HCT116 (cell line): ENCODE measurements at regions not wholly inside any gene's neighbourhood (a gene's known extent, or its start where the extent isn't known, plus 50 kb on each side); places are given as distances from the start of the nearest gene placed in this dataset.

Experiments
- ATAC-seq: fragments of 200-7000 bp; cut with Tn5 transposase; 2 replicates; pipeline ENCODE4 v1.9.1; 2020; ENCODE audit warnings: mild to moderate bottlenecking, moderate library complexity
- BruUV-seq: library from RNA; stranded (reverse); fragments of 400-500 nt; replicated peaks from 2 replicates; lab custom pipeline; 2021; lab: Mats Ljungman, UMichigan
- CTCF ChIA-PET: fragments of 300-600 bp; sonication (Branson Sonifier 250); formaldehyde crosslinking; loops from one replicate; lab custom pipeline; 2021; ENCODE audit warnings: antibody characterized with exemption; lab: Charles Lee
- POLR2A ChIA-PET: fragments of 300-600, 350-600 bp; sonication (Branson Sonifier 250); formaldehyde crosslinking; loops from one replicate; lab custom pipeline; 2021; ENCODE audit warnings: antibody characterized with exemption; lab: Charles Lee
- RAD21 ChIA-PET, 2 experiments: fragments of 300-600 bp; sonication (Branson Sonifier 250); formaldehyde crosslinking; loops; one replicate each; lab custom pipeline; 2023; ENCODE audit warnings: low total read pairs in 2 of 2; ENCODE audit not compliant: uncharacterized antibody in 2 of 2, unreplicated experiment in 2 of 2, low non-redundant PET in 1 of 2; lab: Charles Lee
- DNase-seq: peaks from one replicate; pipeline ENCODE4 v3.0.0-alpha.2; 2010; ENCODE audit warnings: low read depth, low spot score
- H2AFZ ChIP-seq: fragments of 200-600 bp; shearing (Covaris generic), sonication (generic); 2 replicates; pipeline ENCODE4 v1.6.1; 2017; ENCODE audit warnings: low read depth, mixed run types, mixed read lengths, antibody characterized with exemption, low read length; ENCODE audit not compliant: poor library complexity, severe bottlenecking
- H3K27ac ChIP-seq: 2 replicates; pipeline ENCODE4 v1.5.1; 2012; ENCODE audit warnings: low read depth, low read length
- H3K27me3 ChIP-seq: fragments of 200-600 bp; sonication (generic); 2 replicates; pipeline ENCODE4 v1.6.1; 2016; ENCODE audit warnings: mixed run types, low read length, mixed read lengths; ENCODE audit not compliant: insufficient read depth
- H3K36me3 ChIP-seq, 2 experiments: fragments of 200-500 bp in 1 of 2; fragments of 200-600 bp in 1 of 2; sonication (Bioruptor generic) in 1 of 2; sonication (generic) in 1 of 2; 2 replicates each; pipeline versions ENCODE4 v1.5.1 to v1.6.1; 2014 to 2016; ENCODE audit warnings: low read length in 2 of 2, inconsistent platforms in 1 of 2, mixed read lengths in 1 of 2, mixed run types in 1 of 2; ENCODE audit not compliant: insufficient read depth in 2 of 2, control insufficient read depth in 1 of 2
- H3K4me1 ChIP-seq, 2 experiments: fragments of 200-600 bp in 1 of 2; sonication (generic) in 1 of 2; 2 replicates each; pipeline versions ENCODE4 v1.5.1 to v1.6.1; 2012 to 2017; ENCODE audit warnings: low read length in 2 of 2, inconsistent platforms in 1 of 2, mild to moderate bottlenecking in 1 of 2, mixed read lengths in 1 of 2, mixed run types in 1 of 2, moderate library complexity in 1 of 2; ENCODE audit not compliant: insufficient read depth in 2 of 2, control insufficient read depth in 1 of 2
- H3K4me2 ChIP-seq: fragments of 200-600 bp; sonication (generic); 2 replicates; pipeline ENCODE4 v1.6.1; 2017; ENCODE audit warnings: mixed run types, low read length, mixed read lengths
- H3K4me3 ChIP-seq, 2 experiments: fragments of 200-600 bp in 1 of 2; sonication (generic) in 1 of 2; replicated peaks in 1 of 2; 2 replicates each; pipeline ENCODE4 v1.5.1; 2011 to 2016; ENCODE audit warnings: low read length in 2 of 2, control low read depth in 1 of 2, low read depth in 1 of 2, mild to moderate bottlenecking in 1 of 2, mixed read lengths in 1 of 2, mixed run types in 1 of 2
- H3K79me2 ChIP-seq: fragments of 200-600 bp; sonication (generic); 2 replicates; pipeline ENCODE4 v1.6.1; 2017; ENCODE audit warnings: mild to moderate bottlenecking, mixed run types, low read length, moderate library complexity, mixed read lengths; ENCODE audit not compliant: insufficient read depth
- H3K9ac ChIP-seq: fragments of 200-600 bp; sonication (generic); 2 replicates; pipeline ENCODE4 v1.6.1; 2016; ENCODE audit warnings: low read length, mixed read lengths
- H3K9me2 ChIP-seq: fragments of 200-600 bp; sonication (generic), shearing (Covaris generic); 2 replicates; pipeline ENCODE4 v1.6.1; 2017; ENCODE audit warnings: mixed run types, mild to moderate bottlenecking, moderate library complexity; ENCODE audit not compliant: insufficient read depth
- H3K9me3 ChIP-seq, 2 experiments: fragments of 200-500 bp in 1 of 2; fragments of 200-600 bp in 1 of 2; sonication (Bioruptor generic) in 1 of 2; sonication (generic) in 1 of 2; 2 replicates each; pipeline ENCODE4 v1.6.1; 2014 to 2017; ENCODE audit warnings: low read length in 2 of 2, mixed read lengths in 2 of 2, inconsistent platforms in 1 of 2, low read depth in 1 of 2, mild to moderate bottlenecking in 1 of 2, mixed run types in 1 of 2, moderate library complexity in 1 of 2; ENCODE audit not compliant: control insufficient read depth in 1 of 2, insufficient read depth in 1 of 2
- H4K20me1 ChIP-seq: fragments of 200-600 bp; sonication (generic), shearing (Covaris generic); 2 replicates; pipeline ENCODE4 v1.6.1; 2017; ENCODE audit warnings: mixed run types, mild to moderate bottlenecking, moderate library complexity; ENCODE audit not compliant: insufficient read depth
- CBX3 ChIP-seq: IDR thresholded peaks from 2 replicates; pipeline ENCODE4 v1.6.1; 2012; ENCODE audit warnings: low read depth
- CEBPB ChIP-seq: IDR thresholded peaks from 2 replicates; pipeline ENCODE4 v1.6.1; 2012; ENCODE audit warnings: low read depth
- EGR1 ChIP-seq: IDR thresholded peaks from 2 replicates; pipeline ENCODE4 v1.6.1; 2012; ENCODE audit warnings: low read depth
- ELF1 ChIP-seq: IDR thresholded peaks from 2 replicates; pipeline ENCODE4 v1.6.1; 2012; ENCODE audit warnings: low read depth, borderline replicate concordance
- EZH2 ChIP-seq: fragments of 200-600 bp; sonication (generic); IDR thresholded peaks from 2 replicates; pipeline ENCODE4 v1.6.1; 2017; ENCODE audit warnings: antibody characterized with exemption, mixed run types
- EZH2phosphoT487 ChIP-seq: fragments of 200-600 bp; IDR thresholded peaks from 2 replicates; pipeline ENCODE4 v1.6.1; 2018; ENCODE audit warnings: antibody characterized with exemption, borderline replicate concordance
- FOSL1 ChIP-seq: IDR thresholded peaks from 2 replicates; pipeline ENCODE4 v1.6.1; 2012; ENCODE audit warnings: low read depth
- POLR2A ChIP-seq: IDR thresholded peaks from 2 replicates; pipeline ENCODE4 v1.7.0; 2011; ENCODE audit warnings: borderline replicate concordance; ENCODE audit not compliant: insufficient read depth, insufficient read length; ENCODE audit errors: extremely low read depth
- POLR2AphosphoS5 ChIP-seq: IDR thresholded peaks from 2 replicates; pipeline ENCODE4 v1.6.1; 2011; ENCODE audit warnings: mild to moderate bottlenecking, low read depth, low read length, moderate library complexity
- RAD21 ChIP-seq: IDR thresholded peaks from 2 replicates; pipeline ENCODE4 v1.6.1; 2012; ENCODE audit warnings: low read depth, mild to moderate bottlenecking
- SIN3A ChIP-seq: IDR thresholded peaks from 2 replicates; pipeline ENCODE4 v1.6.1; 2012; ENCODE audit warnings: low read depth
- SP1 ChIP-seq: IDR thresholded peaks from 2 replicates; pipeline ENCODE4 v1.6.1; 2012; ENCODE audit warnings: low read depth
- SRF ChIP-seq: IDR thresholded peaks from 2 replicates; pipeline ENCODE4 v1.6.1; 2012; ENCODE audit warnings: low read depth
- YY1 ChIP-seq: IDR thresholded peaks from 2 replicates; pipeline ENCODE4 v1.6.1; 2011; ENCODE audit warnings: low read length, low read depth, moderate library complexity, mild to moderate bottlenecking; ENCODE audit not compliant: insufficient replicate concordance; ENCODE audit errors: extremely low read depth
- ZFX ChIP-seq: fragments of 450-650 bp; IDR thresholded peaks from 2 replicates; pipeline ENCODE4 v1.6.1; 2017
- ZNF274 ChIP-seq: fragments of 200-500 bp; sonication (Bioruptor generic); IDR thresholded peaks from 2 replicates; pipeline ENCODE4 v1.6.1; 2014; ENCODE audit warnings: mild to moderate bottlenecking, low read depth, low read length, inconsistent platforms
- intact Hi-C: fragments of 100-400 bp; cut with micrococcal nuclease; formaldehyde crosslinking; loops from 2 replicates; pipeline ENCODE4 v1.10.0; 2022
- TF ChIP-seq, protein P1 (sequence below): IDR thresholded peaks from 2 replicates; pipeline ENCODE4 v1.6.1; 2012
- TF ChIP-seq, protein P2 (sequence below): IDR thresholded peaks from 2 replicates; pipeline ENCODE4 v1.6.1; 2011; ENCODE audit warnings: mild to moderate bottlenecking, low read length, moderate library complexity; ENCODE audit not compliant: insufficient replicate concordance; ENCODE audit errors: extremely low read depth
- TF ChIP-seq, protein P3 (sequence below): IDR thresholded peaks from 2 replicates; pipeline ENCODE4 v1.6.1; 2012; ENCODE audit warnings: low read depth
- TF ChIP-seq, protein P4 (sequence below): IDR thresholded peaks from 2 replicates; pipeline ENCODE4 v1.6.1; 2012

DNA sequence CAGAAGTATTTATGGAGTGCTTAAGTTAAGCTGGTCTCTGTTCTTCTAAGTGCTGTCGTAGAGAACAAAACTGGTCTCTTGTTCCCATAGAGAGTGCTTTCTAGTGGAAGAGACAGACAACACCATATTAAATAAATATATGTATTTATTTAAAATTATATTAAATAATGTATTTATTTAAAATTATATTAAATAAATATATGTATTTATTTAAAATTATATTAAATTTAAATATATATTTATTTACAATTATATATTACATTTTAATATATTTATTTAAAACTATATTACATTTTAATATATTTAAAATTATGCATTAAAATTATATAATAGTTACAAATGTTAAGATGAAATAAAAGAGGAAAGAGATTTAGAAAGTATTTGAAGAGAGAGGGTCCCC is 175.5 kb upstream of the OLFM3 start:
- Histone ChIP-seq H3K36me3 (no peaks in the 10 kb centered on the region), H3K27ac (no peak overlapping the region), H3K9me3 (no peaks in the 10 kb centered on the region), H3K4me2 (no peak overlapping the region), H4K20me1 (no peaks in the 10 kb centered on the region), H3K9me2 (no peaks in the 10 kb centered on the region), H3K4me1 (no peaks in the 10 kb centered on the region), H3K27me3 (no peaks in the 10 kb centered on the region), H2AFZ (no peak overlapping the region), H3K79me2 (no peaks in the 10 kb centered on the region), H3K9ac (no peak overlapping the region), H3K4me3 (no peak overlapping the region)
- TF ChIP-seq ZNF274 (no peak), EGR1 (no peak), YY1 (no peak), SRF (no peak), RAD21 (no peak), CEBPB (no peak), SP1 (no peak), EZH2 (no peak), EZH2phosphoT487 (no peak), FOSL1 (no peak), ELF1 (no peak), POLR2A (no peak), CBX3 (no peak), POLR2AphosphoS5 (no peak), SIN3A (no peak), ZFX (no peak)
- TF ChIP-seq, protein P1, sequence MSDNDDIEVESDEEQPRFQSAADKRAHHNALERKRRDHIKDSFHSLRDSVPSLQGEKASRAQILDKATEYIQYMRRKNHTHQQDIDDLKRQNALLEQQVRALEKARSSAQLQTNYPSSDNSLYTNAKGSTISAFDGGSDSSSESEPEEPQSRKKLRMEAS, result no peak
- TF ChIP-seq, protein P2, sequence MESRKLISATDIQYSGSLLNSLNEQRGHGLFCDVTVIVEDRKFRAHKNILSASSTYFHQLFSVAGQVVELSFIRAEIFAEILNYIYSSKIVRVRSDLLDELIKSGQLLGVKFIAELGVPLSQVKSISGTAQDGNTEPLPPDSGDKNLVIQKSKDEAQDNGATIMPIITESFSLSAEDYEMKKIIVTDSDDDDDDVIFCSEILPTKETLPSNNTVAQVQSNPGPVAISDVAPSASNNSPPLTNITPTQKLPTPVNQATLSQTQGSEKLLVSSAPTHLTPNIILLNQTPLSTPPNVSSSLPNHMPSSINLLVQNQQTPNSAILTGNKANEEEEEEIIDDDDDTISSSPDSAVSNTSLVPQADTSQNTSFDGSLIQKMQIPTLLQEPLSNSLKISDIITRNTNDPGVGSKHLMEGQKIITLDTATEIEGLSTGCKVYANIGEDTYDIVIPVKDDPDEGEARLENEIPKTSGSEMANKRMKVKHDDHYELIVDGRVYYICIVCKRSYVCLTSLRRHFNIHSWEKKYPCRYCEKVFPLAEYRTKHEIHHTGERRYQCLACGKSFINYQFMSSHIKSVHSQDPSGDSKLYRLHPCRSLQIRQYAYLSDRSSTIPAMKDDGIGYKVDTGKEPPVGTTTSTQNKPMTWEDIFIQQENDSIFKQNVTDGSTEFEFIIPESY, result no peak
- TF ChIP-seq, protein P3, sequence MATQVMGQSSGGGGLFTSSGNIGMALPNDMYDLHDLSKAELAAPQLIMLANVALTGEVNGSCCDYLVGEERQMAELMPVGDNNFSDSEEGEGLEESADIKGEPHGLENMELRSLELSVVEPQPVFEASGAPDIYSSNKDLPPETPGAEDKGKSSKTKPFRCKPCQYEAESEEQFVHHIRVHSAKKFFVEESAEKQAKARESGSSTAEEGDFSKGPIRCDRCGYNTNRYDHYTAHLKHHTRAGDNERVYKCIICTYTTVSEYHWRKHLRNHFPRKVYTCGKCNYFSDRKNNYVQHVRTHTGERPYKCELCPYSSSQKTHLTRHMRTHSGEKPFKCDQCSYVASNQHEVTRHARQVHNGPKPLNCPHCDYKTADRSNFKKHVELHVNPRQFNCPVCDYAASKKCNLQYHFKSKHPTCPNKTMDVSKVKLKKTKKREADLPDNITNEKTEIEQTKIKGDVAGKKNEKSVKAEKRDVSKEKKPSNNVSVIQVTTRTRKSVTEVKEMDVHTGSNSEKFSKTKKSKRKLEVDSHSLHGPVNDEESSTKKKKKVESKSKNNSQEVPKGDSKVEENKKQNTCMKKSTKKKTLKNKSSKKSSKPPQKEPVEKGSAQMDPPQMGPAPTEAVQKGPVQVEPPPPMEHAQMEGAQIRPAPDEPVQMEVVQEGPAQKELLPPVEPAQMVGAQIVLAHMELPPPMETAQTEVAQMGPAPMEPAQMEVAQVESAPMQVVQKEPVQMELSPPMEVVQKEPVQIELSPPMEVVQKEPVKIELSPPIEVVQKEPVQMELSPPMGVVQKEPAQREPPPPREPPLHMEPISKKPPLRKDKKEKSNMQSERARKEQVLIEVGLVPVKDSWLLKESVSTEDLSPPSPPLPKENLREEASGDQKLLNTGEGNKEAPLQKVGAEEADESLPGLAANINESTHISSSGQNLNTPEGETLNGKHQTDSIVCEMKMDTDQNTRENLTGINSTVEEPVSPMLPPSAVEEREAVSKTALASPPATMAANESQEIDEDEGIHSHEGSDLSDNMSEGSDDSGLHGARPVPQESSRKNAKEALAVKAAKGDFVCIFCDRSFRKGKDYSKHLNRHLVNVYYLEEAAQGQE, result no peak
- TF ChIP-seq, protein P4, sequence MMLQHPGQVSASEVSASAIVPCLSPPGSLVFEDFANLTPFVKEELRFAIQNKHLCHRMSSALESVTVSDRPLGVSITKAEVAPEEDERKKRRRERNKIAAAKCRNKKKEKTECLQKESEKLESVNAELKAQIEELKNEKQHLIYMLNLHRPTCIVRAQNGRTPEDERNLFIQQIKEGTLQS, result no peak
- no TSS peak for BruUV-seq
- POLR2A ChIA-PET, result no interaction called here
- intact Hi-C loops, result no loop called here
- RAD21 ChIA-PET, result no interaction called here
- DNase-seq, result no peak
- CTCF ChIA-PET, result no interaction called here
- no peak for ATAC-seq
